Endothelial cell of umbilical vein (primary cell): ENCODE measurements at regions not wholly inside any gene's neighbourhood (a gene's known extent, or its start where the extent isn't known, plus 50 kb on each side); places are given as distances from the start of the nearest gene placed in this dataset.

Experiments
- JUN ChIP-seq: IDR thresholded peaks from 2 replicates; pipeline ENCODE4 v1.6.1; 2011; ENCODE audit warnings: borderline replicate concordance, low read depth; ENCODE audit not compliant: insufficient read length, insufficient read depth
- POLR2A ChIP-seq: IDR thresholded peaks from 2 replicates; pipeline ENCODE4 v1.6.1; 2012; ENCODE audit warnings: low read depth, mild to moderate bottlenecking, control low read depth, low read length
- TF ChIP-seq, protein P1 (sequence below), 2 donors: IDR thresholded peaks; 1 replicate in 1 of 2; 2 replicates in 1 of 2; pipeline ENCODE4 v1.5.1; 2011; ENCODE audit warnings: low read length in 2 of 2, mild to moderate bottlenecking in 2 of 2, moderate library complexity in 2 of 2, control low read depth in 1 of 2, inconsistent platforms in 1 of 2, low read depth in 1 of 2; ENCODE audit not compliant: insufficient read depth in 1 of 2; ENCODE audit errors: extremely low read depth in 1 of 2

DNA sequence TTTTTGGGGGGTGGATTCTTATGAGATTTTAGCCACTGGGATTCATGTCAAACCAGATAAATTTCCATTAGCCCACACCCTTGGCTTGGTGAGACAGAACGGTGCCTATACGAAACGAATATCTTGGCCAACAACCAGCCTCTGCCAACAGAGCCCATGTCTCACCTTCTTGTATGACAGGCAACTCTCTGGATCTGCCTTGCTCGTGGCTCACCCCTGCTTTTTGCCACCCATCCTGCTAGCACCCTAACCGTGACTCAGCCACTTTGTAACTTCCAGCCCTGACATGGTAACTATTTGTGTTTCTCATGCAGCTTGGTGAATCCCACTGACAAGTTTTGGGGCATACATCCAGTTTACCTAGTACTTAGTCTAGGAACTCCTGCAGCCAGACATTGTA is 457.0 kb downstream of the SPATA31D1 start:
- TF ChIP-seq, protein P1, sequence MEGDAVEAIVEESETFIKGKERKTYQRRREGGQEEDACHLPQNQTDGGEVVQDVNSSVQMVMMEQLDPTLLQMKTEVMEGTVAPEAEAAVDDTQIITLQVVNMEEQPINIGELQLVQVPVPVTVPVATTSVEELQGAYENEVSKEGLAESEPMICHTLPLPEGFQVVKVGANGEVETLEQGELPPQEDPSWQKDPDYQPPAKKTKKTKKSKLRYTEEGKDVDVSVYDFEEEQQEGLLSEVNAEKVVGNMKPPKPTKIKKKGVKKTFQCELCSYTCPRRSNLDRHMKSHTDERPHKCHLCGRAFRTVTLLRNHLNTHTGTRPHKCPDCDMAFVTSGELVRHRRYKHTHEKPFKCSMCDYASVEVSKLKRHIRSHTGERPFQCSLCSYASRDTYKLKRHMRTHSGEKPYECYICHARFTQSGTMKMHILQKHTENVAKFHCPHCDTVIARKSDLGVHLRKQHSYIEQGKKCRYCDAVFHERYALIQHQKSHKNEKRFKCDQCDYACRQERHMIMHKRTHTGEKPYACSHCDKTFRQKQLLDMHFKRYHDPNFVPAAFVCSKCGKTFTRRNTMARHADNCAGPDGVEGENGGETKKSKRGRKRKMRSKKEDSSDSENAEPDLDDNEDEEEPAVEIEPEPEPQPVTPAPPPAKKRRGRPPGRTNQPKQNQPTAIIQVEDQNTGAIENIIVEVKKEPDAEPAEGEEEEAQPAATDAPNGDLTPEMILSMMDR (IDR thresholded peaks at IDR 0.05; ENCODE audit: extremely low read depth in 1 of 2, insufficient read depth in 1 of 2, low read depth in 1 of 2, low read length in 2 of 2) = no peak
- TF ChIP-seq JUN = no peak
- no peak for TF ChIP-seq POLR2A
